Osteoblast (primary cell): ENCODE measurements at regions not wholly inside any gene's neighbourhood (a gene's known extent, or its start where the extent isn't known, plus 50 kb on each side); places are given as distances from the start of the nearest gene placed in this dataset.

ENCODE experiments used
- DNase-seq: peaks from one replicate; pipeline ENCODE4 v3.0.0; 2011; ENCODE audit warnings: low spot score, mixed read lengths; ENCODE audit not compliant: insufficient read length; ENCODE audit errors: missing footprints
- H2AFZ ChIP-seq: 2 replicates; pipeline ENCODE4 v1.6.0; 2011; ENCODE audit warnings: mild to moderate bottlenecking, low read length
- H3K27ac ChIP-seq: 2 replicates; pipeline ENCODE4 v1.5.1; 2011; ENCODE audit warnings: mild to moderate bottlenecking, low read depth, low read length, moderate library complexity
- H3K27me3 ChIP-seq: 2 replicates; pipeline ENCODE4 v1.6.0; 2012; ENCODE audit warnings: mild to moderate bottlenecking, control low read depth, inconsistent platforms, low read length, moderate library complexity; ENCODE audit not compliant: insufficient read depth
- H3K36me3 ChIP-seq: 2 replicates; pipeline ENCODE4 v1.5.1; 2011; ENCODE audit warnings: mild to moderate bottlenecking, low read length, control low read depth, moderate library complexity; ENCODE audit not compliant: insufficient read depth
- H3K4me1 ChIP-seq: 2 replicates; pipeline ENCODE4 v1.5.1; 2011; ENCODE audit warnings: mild to moderate bottlenecking, low read length, control low read depth, moderate library complexity; ENCODE audit not compliant: insufficient read depth
- H3K4me2 ChIP-seq: 2 replicates; pipeline ENCODE4 v1.6.0; 2011; ENCODE audit warnings: mild to moderate bottlenecking, low read length; ENCODE audit not compliant: insufficient read depth
- H3K4me3 ChIP-seq: fragments of 200-600 bp; sonication (generic); 3 replicates; pipeline ENCODE4 v1.5.1; 2012; ENCODE audit warnings: mild to moderate bottlenecking, low read length, inconsistent platforms; ENCODE audit not compliant: insufficient read depth
- H3K79me2 ChIP-seq: 2 replicates; pipeline ENCODE4 v1.6.0; 2012; ENCODE audit warnings: mild to moderate bottlenecking, low read length, control low read depth, inconsistent platforms; ENCODE audit not compliant: insufficient read depth
- H3K9me3 ChIP-seq: 2 replicates; pipeline ENCODE4 v1.5.1; 2011; ENCODE audit warnings: low read depth, low read length, control low read depth
- H4K20me1 ChIP-seq: 2 replicates; pipeline ENCODE4 v1.6.0; 2012; ENCODE audit warnings: mild to moderate bottlenecking, low read length, control low read depth; ENCODE audit not compliant: insufficient read depth
- TF ChIP-seq, protein P1 (sequence below): IDR thresholded peaks from 2 replicates; pipeline ENCODE4 v1.5.1; 2011; ENCODE audit warnings: mild to moderate bottlenecking, low read depth, low read length, moderate library complexity; ENCODE audit errors: extremely low read depth

DNA sequence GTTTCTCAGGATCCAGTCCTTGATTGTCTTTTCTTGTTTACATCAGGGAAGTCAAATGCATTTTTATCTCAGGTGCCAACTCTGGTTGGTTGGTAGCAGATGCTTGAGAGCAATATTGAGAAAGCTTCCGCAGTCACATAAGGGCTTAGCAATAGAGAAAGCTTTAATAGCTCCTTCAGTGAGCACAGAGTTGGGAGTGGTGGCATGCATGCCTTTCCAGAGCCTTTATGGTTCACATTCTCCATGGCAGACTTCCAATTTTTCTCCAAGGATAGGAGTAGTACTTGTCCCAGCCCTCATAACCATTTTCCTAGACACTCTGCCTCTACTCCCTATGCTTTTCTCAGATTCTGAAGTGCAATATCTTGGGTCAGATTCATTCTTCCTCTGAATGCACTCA, 280.4 kb downstream of the AEBP2 start:
- DNase-seq = no peak
- TF ChIP-seq, protein P1, sequence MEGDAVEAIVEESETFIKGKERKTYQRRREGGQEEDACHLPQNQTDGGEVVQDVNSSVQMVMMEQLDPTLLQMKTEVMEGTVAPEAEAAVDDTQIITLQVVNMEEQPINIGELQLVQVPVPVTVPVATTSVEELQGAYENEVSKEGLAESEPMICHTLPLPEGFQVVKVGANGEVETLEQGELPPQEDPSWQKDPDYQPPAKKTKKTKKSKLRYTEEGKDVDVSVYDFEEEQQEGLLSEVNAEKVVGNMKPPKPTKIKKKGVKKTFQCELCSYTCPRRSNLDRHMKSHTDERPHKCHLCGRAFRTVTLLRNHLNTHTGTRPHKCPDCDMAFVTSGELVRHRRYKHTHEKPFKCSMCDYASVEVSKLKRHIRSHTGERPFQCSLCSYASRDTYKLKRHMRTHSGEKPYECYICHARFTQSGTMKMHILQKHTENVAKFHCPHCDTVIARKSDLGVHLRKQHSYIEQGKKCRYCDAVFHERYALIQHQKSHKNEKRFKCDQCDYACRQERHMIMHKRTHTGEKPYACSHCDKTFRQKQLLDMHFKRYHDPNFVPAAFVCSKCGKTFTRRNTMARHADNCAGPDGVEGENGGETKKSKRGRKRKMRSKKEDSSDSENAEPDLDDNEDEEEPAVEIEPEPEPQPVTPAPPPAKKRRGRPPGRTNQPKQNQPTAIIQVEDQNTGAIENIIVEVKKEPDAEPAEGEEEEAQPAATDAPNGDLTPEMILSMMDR = no peak
- Histone ChIP-seq H3K4me3 (no peak overlapping the region), H3K9me3 (no peaks in the 10 kb centered on the region), H3K4me2 (no peak overlapping the region), H3K36me3 (no peaks in the 10 kb centered on the region), H3K4me1 (no peaks in the 10 kb centered on the region), H3K27me3 (no peaks in the 10 kb centered on the region), H2AFZ (no peak overlapping the region), H3K27ac (no peak overlapping the region), H3K79me2 (no peaks in the 10 kb centered on the region), H4K20me1 (no peaks in the 10 kb centered on the region)

DNA sequence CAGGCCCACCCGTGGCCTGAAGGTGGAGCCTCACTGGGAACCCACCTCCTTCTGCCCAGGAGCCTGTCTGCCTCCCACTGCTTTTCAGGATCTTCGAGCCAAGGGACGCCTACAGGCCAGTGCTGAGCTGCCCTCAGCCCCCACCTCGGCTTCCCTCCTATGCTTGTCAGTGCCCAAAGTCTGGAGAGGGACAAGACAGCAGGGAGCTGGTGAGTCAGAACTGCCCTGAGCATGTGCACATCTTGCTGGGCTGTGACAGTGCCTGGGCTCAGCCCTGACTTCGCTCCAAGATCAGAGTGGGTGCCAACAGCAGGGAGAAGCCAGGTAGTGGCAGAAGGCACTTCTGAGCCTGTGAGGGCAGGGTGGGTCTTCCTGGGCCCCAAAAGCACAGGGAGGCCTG, 286.8 kb downstream of the AEBP2 start:
- no peak for DNase-seq
- Histone ChIP-seq H3K9me3 (no peaks in the 10 kb centered on the region), H3K27me3 (no peaks in the 10 kb centered on the region), H3K79me2 (no peaks in the 10 kb centered on the region), H3K27ac (no peak overlapping the region), H3K4me2 (no peak overlapping the region), H3K4me1 (no peaks in the 10 kb centered on the region), H3K36me3 (no peaks in the 10 kb centered on the region), H3K4me3 (no peak overlapping the region), H2AFZ (no peak overlapping the region), H4K20me1 (no peaks in the 10 kb centered on the region)
- TF ChIP-seq, protein P1 = no peak

DNA sequence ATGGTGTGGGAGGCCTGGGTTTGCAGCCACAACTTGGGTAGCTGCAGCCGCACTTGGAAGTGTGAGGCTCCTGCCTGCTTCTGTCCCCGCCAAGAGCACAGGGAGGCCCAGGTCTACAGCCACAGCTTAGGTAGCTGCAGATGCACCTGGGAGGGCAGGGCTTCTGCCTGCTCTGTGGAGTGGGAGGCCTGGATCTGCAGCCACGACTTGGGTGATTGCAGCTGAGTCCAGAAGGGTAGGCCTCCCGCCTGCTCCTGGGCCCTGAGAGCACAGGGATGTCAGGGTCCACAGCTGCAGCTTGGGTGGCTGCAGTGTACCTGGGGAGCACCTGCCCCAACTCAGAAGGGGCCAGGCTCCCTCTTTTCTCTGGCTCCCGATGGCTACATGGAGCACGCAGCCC, 287.3 kb downstream of the AEBP2 start:
- no peak for DNase-seq
- Histone ChIP-seq H2AFZ (no peak overlapping the region), H3K79me2 (no peaks in the 10 kb centered on the region), H3K27me3 (no peaks in the 10 kb centered on the region), H3K36me3 (no peaks in the 10 kb centered on the region), H4K20me1 (no peaks in the 10 kb centered on the region), H3K9me3 (no peaks in the 10 kb centered on the region), H3K4me1 (no peaks in the 10 kb centered on the region), H3K4me2 (no peak overlapping the region), H3K27ac (no peak overlapping the region), H3K4me3 (no peak overlapping the region)
- TF ChIP-seq, protein P1 = no peak

DNA sequence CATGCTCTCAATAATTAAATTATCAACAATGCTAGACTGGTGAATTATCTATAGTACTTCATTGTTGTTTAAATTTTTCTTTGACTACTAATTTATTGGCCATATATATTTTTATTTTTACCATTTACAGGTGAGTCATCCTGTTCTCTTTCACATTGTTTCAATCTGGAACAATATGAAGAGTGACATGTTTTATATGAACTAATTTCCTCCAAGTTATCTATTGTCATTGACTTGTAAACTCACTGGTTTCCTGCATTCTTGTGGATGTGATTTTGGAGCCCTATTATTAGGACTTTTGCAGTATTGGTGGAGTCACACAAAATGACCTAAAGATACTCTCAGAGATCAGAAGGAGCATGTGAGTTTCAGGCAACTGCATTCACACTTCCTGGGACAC, 297.7 kb downstream of the AEBP2 start:
- H3K27ac ChIP-seq = no peak overlapping the region
- no peaks in the 10 kb centered on the region for H3K27me3 ChIP-seq
- no peak overlapping the region for H3K4me2 ChIP-seq
- no peaks in the 10 kb centered on the region for H3K36me3 ChIP-seq
- H3K4me1 ChIP-seq = no peaks in the 10 kb centered on the region
- no peaks in the 10 kb centered on the region for H4K20me1 ChIP-seq
- H2AFZ ChIP-seq = peak overlapping the region; percentile 40
- no peaks in the 10 kb centered on the region for H3K79me2 ChIP-seq
- DNase-seq = peak; percentile 45
- H3K9me3 ChIP-seq = no peaks in the 10 kb centered on the region
- H3K4me3 ChIP-seq = no peak overlapping the region
- TF ChIP-seq, protein P1 = no peak
